Uterus (tissue), 3 donors: ENCODE measurements at regions not wholly inside any gene's neighbourhood (a gene's known extent, or its start where the extent isn't known, plus 50 kb on each side); places are given as distances from the start of the nearest gene placed in this dataset.

ENCODE experiments used
- DNase-seq, 2 donors: peaks; one replicate each; pipeline ENCODE4 v3.0.0-alpha.2; 2019 to 2020
- H3K27ac ChIP-seq, 2 donors: fragments of 200-600 bp; sonication (generic); 1 replicate in 1 of 2; 2 replicates in 1 of 2; pipeline ENCODE4 v1.5.1; 2016 to 2018
- H3K27me3 ChIP-seq, 2 donors: fragments of 200-600 bp; sonication (generic); one replicate each; pipeline ENCODE4 v1.5.1; 2018 to 2019; ENCODE audit warnings: control low read depth in 1 of 2
- H3K36me3 ChIP-seq, 2 donors: fragments of 200-600 bp; sonication (generic); one replicate each; pipeline ENCODE4 v1.5.1; 2019; ENCODE audit warnings: control low read depth in 1 of 2
- H3K4me1 ChIP-seq, 2 donors: fragments of 200-600 bp; sonication (generic); one replicate each; pipeline ENCODE4 v1.5.1; 2018 to 2019; ENCODE audit warnings: control low read depth in 1 of 2
- H3K4me3 ChIP-seq, 2 donors: fragments of 200-600 bp; sonication (generic); 1 replicate in 1 of 2; 2 replicates in 1 of 2; pipeline ENCODE4 v1.5.1; 2018 to 2019; ENCODE audit warnings: mild to moderate bottlenecking in 1 of 2
- H3K9me3 ChIP-seq, 2 donors: fragments of 200-600 bp; sonication (generic); one replicate each; pipeline ENCODE4 v1.5.1; 2019; ENCODE audit warnings: control low read depth in 1 of 2
- POLR2A ChIP-seq, 2 donors: fragments of 450-650 bp; IDR thresholded peaks; one replicate each; pipeline ENCODE4 v1.6.1; 2016; ENCODE audit warnings: antibody characterized with exemption in 2 of 2, mild to moderate bottlenecking in 1 of 2, moderate library complexity in 1 of 2
- intact Hi-C: fragments of 100-400 bp; cut with DNase I; formaldehyde crosslinking; loops from one replicate; pipeline ENCODE4 v1.15.1; 2023; ENCODE audit warnings: low total_unique reads
- TF ChIP-seq, protein P1 (sequence below), 4 experiments: fragments of 200-600 bp in 2 of 4; fragments of 450-650 bp in 2 of 4; sonication (generic) in 2 of 4; IDR thresholded peaks; one replicate each; pipeline ENCODE4 v1.5.1; 2016 to 2019; ENCODE audit warnings: antibody characterized with exemption in 4 of 4, mild to moderate bottlenecking in 2 of 4, moderate library complexity in 1 of 4
- donor health status: DM: yes; HTN: yes; CAD: no.

- intact Hi-C loops = loop anchor here (10.0 kb wide), 3 partner anchors 53 to 553 kb away; no protein-coding TSS in a partner anchor
- TF ChIP-seq, protein P1, sequence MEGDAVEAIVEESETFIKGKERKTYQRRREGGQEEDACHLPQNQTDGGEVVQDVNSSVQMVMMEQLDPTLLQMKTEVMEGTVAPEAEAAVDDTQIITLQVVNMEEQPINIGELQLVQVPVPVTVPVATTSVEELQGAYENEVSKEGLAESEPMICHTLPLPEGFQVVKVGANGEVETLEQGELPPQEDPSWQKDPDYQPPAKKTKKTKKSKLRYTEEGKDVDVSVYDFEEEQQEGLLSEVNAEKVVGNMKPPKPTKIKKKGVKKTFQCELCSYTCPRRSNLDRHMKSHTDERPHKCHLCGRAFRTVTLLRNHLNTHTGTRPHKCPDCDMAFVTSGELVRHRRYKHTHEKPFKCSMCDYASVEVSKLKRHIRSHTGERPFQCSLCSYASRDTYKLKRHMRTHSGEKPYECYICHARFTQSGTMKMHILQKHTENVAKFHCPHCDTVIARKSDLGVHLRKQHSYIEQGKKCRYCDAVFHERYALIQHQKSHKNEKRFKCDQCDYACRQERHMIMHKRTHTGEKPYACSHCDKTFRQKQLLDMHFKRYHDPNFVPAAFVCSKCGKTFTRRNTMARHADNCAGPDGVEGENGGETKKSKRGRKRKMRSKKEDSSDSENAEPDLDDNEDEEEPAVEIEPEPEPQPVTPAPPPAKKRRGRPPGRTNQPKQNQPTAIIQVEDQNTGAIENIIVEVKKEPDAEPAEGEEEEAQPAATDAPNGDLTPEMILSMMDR (IDR thresholded peaks at IDR 0.05) = no peak
- no peak for TF ChIP-seq POLR2A (IDR thresholded peaks at IDR 0.05)
- H3K4me3 ChIP-seq = no peak overlapping the region
- DNase-seq = no peak
- no peaks in the 10 kb centered on the region for H3K27me3 ChIP-seq
- no peaks in the 10 kb centered on the region for H3K36me3 ChIP-seq
- peak overlapping the region; percentile 47 to 59 for H3K27ac ChIP-seq
- H3K4me1 ChIP-seq = peaks cover 3 to 8% of the 10 kb centered on the region in 2 donors
- no peaks in the 10 kb centered on the region for H3K9me3 ChIP-seq
These were observed 92.1 kb upstream of the BLID start for GRCh38 chr11:122207921-122208764.

GRCh38 chr11:122207505-122207904 lies 91.5 kb upstream of the BLID start:
- no peak overlapping the region for H3K4me3 ChIP-seq
- no peaks in the 10 kb centered on the region for H3K36me3 ChIP-seq
- no peak for TF ChIP-seq POLR2A (IDR thresholded peaks at IDR 0.05)
- TF ChIP-seq, protein P1 (IDR thresholded peaks at IDR 0.05) = no peak
- no peaks in the 10 kb centered on the region for H3K9me3 ChIP-seq
- DNase-seq = peak; percentile 31 to 32
- peak overlapping the region; percentile 34 to 59 for H3K27ac ChIP-seq
- intact Hi-C loops = loop anchor here (10.0 kb wide), 3 partner anchors 53 to 553 kb away; no protein-coding TSS in a partner anchor
- no peaks in the 10 kb centered on the region for H3K27me3 ChIP-seq
- peaks cover 3 to 8% of the 10 kb centered on the region in 2 donors for H3K4me1 ChIP-seq

GRCh38 chr11:122205036-122205435 lies 89.0 kb upstream of the BLID start:
- Histone ChIP-seq H3K27me3 (no peaks in the 10 kb centered on the region), H3K36me3 (no peaks in the 10 kb centered on the region), H3K9me3 (no peaks in the 10 kb centered on the region), H3K4me1 (peaks cover 3 to 12% of the 10 kb centered on the region in 2 donors), H3K4me3 (no peak overlapping the region), H3K27ac (no peak overlapping the region)
- intact Hi-C loops = loop anchor here (10.0 kb wide), 3 partner anchors 50 to 550 kb away; no protein-coding TSS in a partner anchor
- no peak for DNase-seq
- TF ChIP-seq, protein P1 (IDR thresholded peaks at IDR 0.05) = no peak
- no peak for TF ChIP-seq POLR2A (IDR thresholded peaks at IDR 0.05)

DNA sequence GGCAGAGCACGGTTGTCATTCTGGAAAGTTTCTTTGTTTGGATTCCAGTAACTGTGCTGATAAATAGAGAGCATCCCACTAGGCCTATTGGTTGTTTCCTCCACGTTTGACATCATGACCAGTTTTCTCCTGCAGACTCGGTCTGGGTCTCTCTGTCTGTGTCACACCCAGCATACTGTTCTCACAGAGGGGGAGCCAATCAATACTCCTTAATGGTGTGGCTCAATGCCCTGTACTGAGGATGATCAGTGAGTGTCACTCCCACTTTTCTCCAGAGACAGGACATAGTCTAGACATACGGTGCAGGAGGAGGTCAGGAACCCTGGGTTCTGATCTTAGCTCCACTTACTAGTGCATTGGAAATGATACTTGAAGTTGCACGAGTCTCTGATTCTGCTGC lies 88.2 kb upstream of the BLID start:
- Histone ChIP-seq H3K4me3 (no peak overlapping the region), H3K27me3 (no peaks in the 10 kb centered on the region), H3K9me3 (no peaks in the 10 kb centered on the region), H3K36me3 (no peaks in the 10 kb centered on the region), H3K27ac (no peak overlapping the region), H3K4me1 (peaks cover under 1 to 12% of the 10 kb centered on the region in 2 donors)
- TF ChIP-seq POLR2A (IDR thresholded peaks at IDR 0.05) = no peak
- TF ChIP-seq, protein P1 (IDR thresholded peaks at IDR 0.05) = no peak
- DNase-seq = no peak
- intact Hi-C loops = loop anchor here (10.0 kb wide), 3 partner anchors 49 to 549 kb away; no protein-coding TSS in a partner anchor

DNA sequence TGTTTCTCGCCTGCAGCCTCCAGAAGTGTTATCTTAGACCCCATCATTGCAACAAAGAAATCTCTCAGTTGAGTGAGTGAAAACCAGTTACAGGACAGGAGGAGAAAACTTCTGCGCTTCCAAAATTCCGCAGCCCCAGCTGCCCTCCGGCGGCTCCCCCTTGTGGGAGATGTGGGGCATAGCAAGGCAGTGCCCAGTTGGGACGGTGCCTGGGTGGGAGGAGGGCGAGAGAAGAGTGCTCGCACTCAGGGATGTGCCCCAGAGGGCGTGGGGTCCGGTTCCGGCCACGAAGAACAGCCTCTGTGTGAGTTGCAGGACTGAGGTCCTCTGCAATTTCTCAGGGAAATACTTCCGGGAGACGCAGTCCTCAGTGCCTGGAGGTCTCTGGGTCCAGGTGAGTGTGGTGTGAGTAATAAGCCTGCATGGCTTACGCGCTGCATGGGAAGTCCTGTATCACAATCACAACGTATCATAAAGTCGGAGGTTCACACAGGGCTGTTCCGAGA lies 87.0 kb upstream of the BLID start:
- Histone ChIP-seq H3K4me3 (peak overlapping the region; percentile 49 to 51), H3K9me3 (no peaks in the 10 kb centered on the region), H3K27me3 (no peaks in the 10 kb centered on the region), H3K36me3 (no peaks in the 10 kb centered on the region), H3K4me1 (peaks cover 0 to 12% of the 10 kb centered on the region in 2 donors), H3K27ac (peak overlapping the region; percentile 78 to 81)
- intact Hi-C loops = loop anchor here (10.0 kb wide), 3 partner anchors 48 to 548 kb away; no protein-coding TSS in a partner anchor
- DNase-seq = peak; percentile 71 to 85
- TF ChIP-seq, protein P1 (IDR thresholded peaks at IDR 0.05) = peak; percentile 91 to 98 (median 96)
- no peak for TF ChIP-seq POLR2A (IDR thresholded peaks at IDR 0.05)
